ENCODE measurements at regions not wholly inside any gene's neighbourhood (a gene's known extent, or its start where the extent isn't known, plus 50 kb on each side); places are given as distances from the start of the nearest gene placed in this dataset.
"Not testable (repeated sequence)": the region's sequence is repeated elsewhere in the genome, so short reads cannot be mapped to it uniquely, and the experiment has no call there.

DNA sequence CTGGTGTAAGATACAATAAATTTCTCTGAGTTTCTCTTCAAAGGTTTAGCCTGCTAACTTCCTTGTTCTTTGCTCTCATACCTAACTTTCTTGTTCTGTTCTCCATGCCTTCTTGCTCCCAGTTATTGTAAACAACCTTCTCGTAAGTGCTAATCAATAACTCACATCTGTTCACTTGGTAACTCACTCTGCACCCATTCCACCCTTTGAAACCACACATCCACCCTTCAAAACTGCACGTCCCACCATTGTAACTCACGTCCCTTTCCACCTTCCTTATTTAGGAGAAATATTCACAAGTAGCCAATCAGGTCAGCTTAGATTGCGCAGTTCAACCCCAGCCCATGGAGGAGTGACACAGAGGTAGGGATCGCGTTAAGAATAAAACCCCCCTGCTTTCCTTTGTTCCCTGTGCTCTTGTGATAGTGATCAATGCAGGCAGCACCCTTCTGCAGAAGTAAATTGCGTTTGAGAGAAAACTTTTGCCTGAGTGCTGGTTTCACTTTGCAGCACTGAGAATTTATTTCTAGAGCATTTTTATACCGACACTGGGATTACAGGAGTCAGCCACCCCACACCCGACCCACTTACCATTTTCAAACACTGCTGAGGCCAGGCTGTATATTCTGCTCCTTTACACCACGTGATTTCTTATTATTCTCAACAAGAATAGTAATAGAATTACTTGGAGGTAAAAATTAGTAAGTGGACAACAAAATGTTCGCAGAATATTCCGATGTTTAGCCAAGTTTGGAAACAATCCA, 789.2 kb upstream of the RGS18 start:
- peak; percentile 3 for DNase-seq

DNA sequence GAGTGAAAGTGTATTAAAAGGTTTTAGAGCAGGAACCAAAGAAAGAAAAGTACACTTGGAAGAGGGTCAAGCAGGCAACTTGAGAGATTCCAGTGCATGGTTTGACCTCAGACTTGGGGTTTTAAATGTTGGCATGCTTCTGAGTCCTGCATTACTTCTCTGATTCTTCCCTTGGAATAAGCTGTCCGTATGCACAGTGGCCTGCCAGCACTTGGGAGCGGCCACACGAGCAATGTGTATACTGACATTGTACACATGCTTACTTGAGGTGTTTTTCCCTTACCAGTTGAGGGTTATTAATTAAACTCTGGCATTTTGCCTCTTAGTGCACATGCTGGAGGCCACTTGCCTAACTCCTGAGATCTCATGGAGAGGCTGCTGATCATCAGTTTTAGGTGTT, 786.6 kb upstream of the RGS18 start:
- DNase-seq, result no peak

DNA sequence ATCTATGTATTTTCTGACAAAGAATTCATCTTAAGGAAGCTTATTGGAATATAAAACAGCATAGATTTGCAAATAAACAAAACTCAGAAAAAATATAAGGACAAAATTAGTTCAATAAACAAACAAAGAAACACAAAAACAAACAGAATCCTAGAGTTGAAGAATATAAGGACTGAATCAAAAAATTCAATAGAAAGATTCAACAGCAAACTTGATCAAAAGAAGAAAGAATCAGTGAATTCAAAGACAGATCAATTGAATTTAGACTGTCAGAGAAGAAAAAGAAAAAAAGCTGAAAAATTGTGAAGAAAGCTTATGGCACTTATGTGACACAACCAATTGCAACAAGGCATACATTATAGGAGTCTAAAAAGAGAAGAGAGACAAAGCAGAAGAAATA, 770.0 kb upstream of the RGS18 start:
- no peak for DNase-seq

DNA sequence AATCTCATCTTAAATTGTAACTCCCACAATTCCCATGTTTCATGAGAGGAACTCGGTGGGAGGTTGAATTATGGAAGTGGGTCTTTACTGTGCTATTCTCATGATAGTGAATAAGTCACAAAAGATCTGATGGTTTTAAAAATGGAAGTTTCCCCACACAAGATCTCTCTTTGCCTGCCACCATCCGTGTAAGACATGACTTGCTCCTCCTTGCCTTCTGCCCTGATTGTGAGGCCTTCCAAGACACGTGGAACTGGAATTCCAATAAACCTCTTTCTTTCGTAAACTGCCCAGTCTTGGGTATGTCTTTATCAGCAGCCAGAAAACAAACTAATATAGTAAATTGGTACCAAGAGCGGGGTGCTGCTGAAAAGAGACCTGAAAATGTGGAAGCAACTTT, 761.6 kb upstream of the RGS18 start:
- no peak for DNase-seq

DNA sequence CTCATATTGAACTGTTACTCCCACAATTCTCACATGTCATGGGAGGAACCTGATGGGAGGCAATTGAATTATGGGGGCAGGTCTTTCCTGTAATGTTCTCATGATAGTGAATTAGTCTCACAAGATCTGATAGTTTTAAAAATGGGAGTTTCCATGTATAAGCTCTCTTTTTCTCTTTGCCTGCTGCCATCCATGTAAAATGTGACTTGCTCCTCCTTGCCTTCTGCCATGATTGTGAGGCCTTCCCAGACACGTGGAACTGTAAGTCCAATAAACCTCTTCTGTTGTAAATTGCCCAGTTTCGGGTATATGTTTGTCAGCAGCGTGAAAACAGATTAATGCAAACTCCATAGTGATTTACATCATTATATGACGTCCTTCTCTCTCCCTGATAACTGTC, 759.7 kb upstream of the RGS18 start:
- DNase-seq, result no peak

DNA sequence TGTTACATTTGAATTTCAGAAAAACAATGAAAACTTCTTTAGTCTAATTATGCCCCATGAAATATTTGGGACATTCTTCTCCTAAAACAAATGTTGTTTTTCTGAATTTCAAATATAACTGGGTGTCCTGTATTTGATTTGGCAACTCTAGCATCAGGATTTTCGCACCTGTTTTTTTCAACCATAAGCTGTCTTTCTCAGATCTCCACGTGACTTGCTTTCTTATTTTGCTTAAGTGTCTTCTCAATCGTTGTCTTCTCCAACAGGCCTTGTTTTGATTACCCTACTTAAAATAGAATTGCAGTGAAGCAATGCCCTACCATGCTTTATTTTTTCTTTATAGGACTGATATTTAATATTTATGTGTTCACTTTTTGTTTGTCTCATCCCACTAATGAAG, 752.8 kb upstream of the RGS18 start:
- DNase-seq, result no peak

DNA sequence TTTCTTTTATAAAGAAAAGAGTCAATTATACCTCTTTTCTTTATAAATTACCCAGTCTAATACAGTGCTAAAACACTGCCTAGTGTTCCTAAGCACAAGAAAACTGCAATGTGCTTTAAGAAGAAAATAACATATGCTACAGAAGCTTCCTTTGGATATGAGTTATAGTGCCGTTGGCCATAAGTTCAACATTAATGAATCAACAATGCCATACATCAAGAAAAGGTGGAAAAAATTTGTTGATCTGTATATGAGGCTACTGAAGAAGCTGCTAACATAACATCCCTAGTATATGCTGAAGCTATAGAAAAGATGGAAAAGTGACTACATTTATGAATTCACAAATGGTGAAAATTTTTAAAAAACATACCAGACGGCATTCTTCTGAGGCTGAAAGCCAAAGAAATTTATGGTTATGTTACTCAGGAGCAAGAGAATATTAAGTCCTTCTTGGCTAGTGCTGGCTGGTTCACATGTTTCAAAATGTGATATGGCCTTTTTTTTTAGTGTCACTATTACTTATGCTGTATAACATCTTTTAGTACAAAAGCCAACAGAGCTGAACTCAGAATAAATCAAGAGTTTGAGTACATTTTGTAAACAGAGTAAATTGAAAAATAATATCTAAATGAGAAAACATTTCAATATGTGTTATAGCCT, 743.2 kb upstream of the RGS18 start:
- DNase-seq, result no peak

DNA sequence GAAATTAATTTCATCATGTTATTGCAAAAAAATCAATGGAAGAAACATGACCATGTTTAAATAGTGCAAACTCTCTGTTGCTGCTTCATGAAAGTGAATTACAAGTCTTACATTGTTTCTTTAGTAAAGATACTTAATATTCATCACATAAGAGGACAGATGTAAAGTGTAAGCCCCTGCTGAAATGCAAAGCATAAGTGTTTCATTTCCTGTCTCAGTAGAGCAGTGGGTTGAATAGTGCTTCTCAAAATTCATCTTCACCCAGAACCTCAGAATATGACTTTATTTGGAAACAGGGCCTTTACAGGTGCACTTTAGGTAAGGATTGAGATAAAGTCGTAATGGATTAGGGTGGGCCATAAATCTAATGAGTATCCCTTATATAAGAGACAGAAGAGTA, 738.4 kb upstream of the RGS18 start:
- no peak for DNase-seq

DNA sequence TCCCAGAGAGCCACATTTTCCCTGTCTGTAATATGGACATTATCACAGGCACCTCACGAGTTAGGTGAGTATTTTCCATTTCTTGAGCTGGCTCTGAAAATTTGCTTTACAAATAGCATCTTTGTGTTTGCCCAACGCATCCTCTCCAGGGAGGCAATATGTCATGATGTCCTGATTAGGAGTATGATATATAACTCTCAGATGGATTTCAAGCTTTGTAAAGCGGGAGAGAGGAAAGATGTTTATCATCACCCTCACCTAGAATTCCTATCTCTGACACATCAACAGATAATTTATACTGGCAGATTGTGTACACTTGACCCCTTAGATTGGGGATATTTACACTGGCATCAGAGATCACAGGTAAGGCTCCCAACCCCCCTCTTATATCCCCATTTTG, 730.7 kb upstream of the RGS18 start:
- no peak for DNase-seq

DNA sequence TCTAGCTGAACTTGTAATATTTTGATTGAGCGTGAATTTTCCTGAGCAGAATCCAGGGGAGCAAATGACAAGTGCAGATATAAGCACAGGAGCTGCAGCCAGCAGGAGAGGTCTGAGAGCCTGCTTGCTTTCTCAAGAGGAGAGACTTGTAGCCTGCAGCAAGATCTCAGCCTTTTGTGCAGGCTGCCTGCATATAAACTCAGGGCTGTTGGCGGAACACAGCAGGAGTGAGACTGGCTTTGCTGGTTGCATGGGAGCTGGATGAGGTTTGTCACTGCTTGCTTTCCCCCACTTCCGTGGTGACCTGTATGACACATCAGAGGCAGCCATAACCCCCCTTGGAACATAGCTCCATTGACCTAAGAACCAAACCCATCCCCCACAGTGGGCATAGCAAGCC, 725.4 kb upstream of the RGS18 start:
- DNase-seq, result no peak

DNA sequence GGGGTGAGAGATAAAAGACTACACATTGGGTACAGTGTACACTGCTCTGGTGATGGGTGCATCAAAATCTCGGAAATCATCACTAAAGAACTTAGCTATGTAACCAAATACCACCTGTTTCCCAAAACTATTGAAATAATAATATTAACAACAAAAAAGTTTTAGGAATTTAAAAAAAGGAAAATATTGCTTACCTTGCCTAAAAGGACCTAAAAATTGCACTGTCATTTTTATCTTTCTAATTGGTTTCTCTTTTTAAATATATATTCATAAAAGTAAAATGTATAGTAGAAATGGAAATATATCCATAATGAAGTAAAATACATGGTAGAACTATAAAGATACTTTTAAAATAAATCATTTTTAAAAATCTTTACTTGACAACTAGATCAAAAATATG, 719.3 kb upstream of the RGS18 start:
- DNase-seq, result no peak

DNA sequence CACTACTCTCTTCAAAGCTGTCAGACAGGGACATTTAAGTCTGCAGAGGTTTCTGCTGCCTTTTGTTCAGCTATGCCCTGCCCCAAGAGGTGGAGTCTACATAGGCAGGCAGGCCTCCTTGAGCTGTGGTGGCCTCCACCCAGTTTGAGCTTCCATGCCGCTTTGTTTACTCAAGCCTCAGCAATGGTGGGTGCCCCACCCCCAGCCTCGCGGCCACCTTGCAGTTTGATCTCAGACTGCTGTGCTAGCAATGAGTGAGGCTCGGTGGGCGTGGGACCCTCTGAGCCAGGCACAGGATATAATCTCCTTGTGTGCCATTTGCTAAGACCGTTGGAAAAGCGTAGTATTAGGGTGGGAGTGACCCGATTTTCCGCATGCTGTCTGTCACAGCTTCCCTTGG, 710.0 kb upstream of the RGS18 start:
- not testable (repeated sequence) for DNase-seq

DNA sequence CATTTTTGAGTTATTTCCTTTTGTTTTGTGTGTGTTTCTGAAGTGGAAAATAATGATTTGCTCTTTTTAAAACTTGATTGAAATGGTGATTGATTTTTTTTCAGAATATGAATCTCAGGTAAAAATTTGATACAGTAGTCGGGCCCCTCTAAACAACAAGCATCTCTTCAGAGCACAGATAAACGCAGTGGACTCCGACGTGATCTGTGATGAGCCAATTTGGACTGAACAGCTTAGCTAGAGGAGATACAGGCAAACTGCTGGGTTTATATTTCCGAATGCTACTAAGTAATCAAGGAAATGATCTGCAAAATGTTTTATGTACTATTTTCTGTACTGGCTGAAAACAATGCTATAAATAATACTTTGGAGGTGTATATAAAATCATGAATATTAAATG, 705.7 kb upstream of the RGS18 start:
- no peak for DNase-seq

DNA sequence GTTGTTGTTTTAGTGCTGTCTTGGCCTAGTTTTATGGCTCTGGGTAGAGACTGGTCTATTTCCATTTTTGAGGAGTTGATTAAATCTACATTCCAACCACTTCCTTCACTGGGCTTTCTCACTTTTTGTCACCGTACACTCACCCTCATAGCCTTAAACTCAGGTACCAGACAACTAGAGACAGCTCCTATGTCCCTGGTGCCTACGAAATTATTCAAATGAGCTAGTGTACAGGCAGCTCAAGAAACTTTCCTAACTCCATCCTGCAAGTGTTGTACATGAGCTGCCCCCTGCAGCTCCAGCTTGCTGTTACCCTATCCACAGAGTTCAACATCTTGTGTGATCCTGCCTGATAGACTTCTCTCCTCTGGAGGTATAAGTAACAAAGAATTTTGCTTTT, 704.8 kb upstream of the RGS18 start:
- DNase-seq, result no peak

DNA sequence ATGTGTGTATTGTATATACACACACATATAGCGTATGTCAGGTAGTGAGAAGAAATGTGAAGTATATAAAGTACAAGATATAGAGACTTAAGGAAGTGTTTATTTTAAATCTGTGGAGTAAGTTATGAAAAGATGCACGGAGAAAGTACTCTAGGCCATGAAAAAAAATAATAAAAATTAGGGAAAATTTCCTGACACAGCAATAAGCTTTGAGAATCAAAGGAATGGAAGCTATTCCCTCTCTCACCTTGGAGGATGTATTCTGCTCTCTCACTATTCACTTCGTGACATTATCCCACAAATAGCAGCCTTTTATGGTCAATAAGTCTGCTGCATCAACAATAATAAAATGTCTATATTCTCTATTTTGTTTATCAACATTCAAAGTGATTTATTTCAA, 700.4 kb upstream of the RGS18 start:
- no peak for DNase-seq

DNA sequence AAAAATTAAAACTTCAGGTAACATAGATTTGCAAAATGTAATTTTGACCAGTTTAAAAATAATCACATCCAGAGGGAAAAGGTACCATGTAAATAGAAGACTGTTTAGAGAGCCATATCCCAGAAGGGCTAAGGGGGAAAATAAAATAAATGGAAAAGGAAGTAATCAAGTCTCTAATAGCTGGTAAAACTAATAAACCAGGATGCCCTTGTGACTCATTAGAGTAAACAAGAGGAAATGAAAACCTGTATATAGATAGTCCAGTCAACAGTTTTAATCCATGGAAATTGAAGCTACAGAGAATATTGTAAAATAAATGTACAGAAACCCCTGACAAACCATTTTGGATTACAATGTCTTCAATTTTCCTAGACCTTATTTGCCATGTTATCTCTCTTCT, 698.0 kb upstream of the RGS18 start:
- no peak for DNase-seq

DNA sequence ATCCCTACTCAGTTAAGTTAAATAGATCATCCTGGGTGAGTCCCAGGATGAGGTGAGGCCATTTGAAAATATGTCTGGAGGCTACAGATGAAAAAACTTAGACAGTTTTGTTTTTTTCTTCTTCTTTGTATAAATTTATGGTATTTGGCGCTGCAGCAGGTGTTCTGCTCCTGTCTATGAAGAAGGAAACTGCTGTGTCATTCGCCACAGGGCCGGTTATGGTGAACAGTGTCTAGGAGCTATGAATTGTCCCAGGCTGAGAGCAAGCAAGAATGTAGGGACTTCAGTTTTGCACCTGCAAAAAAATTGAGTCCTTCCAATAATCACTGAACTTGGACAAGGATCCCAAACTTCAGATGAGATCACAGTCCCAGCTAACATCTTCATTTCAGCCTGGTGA, 674.3 kb upstream of the RGS18 start:
- no peak for DNase-seq

DNA sequence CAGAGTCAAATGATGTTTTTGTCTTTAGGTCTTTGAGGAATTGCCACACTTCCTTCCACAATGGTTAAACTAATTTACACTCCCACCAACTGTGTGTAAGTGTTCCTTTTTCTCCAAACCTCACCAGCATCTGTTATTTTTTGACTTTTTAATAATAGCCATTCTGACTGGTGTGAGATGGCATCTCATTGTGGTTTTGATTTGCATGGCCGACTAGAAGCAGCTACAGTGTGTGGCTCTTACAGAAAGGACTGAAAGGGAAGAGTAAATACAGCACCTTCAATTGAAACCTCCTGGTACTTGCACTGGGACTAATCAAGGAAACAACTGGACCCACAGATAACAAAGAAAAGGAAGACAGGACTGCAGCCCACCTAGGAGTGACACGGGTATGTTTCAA, 668.0 kb upstream of the RGS18 start:
- no peak for DNase-seq

DNA sequence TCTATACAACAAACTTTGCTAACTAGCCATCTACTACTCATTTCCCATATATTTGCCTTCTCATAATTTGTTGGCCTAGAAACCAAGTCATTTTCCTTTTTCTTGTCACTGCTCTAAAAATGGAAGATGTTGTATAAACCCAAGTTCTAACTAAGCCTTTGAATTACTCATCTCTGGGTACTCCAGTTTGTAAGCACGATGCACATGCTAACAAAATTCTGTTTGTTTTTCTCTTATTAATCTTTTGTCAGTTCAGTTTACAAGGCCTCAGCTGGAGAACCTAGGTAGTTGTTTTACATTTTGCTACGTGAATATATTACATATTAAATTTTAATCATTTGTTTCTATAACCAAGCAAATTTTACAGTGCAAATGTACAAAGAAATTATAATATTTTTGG, 663.2 kb upstream of the RGS18 start:
- no peak for DNase-seq

DNA sequence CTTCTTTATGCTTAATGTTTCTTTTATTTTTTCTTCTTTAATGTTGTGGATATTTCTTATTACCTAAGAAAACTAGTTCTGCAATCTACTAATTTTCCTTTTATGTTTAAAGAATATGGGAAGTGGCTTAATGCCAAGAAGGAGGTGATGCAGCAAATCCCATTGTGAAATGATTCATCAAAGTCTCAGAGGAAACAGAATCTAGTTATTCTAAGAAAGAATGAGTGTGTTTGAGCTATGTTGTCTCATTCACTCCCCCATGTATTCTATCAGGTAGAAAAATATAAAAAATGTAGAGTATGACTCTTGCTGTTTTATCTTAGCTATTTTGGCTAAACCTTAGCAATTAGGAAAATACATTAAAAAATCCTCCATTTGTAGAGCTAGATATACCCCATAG, 659.9 kb upstream of the RGS18 start:
- no peak for DNase-seq

DNA sequence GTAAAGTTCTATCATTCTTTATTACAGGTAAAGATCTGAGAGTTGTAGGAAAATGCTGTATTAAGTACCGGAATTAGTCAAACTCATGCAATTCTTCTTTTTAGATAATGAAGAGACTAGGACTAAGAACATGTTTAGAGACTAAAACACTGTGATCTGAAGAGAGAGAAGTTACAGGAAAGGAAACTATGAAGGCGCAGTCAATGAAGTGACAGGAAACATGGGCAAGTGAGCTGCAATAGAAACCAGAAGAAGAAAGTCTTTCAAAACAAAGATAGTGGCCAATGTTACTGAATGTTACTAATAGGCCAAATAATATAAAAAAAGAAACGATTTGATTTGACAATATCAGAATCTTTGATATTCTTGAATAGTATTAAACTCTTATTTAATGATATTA, 659.4 kb upstream of the RGS18 start:
- no peak for DNase-seq

DNA sequence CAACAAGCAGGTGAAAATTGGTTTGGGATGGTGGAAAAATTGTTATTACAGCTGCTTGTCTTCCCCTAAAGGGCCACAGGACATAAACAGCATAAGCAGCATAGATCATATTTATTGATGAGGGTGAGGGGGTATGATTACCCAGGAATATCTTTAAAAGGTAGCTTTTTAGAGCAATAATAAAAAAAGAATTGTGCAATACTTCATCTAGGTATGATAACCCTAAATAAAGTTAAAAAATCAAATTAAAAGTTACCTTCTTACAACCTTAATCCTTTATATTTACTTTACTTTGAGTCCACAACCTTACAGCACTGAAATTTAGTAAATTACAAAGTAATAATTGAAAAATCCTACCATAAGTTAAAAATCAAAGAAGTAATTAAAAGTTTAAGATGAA, 653.3 kb upstream of the RGS18 start:
- DNase-seq, result no peak

DNA sequence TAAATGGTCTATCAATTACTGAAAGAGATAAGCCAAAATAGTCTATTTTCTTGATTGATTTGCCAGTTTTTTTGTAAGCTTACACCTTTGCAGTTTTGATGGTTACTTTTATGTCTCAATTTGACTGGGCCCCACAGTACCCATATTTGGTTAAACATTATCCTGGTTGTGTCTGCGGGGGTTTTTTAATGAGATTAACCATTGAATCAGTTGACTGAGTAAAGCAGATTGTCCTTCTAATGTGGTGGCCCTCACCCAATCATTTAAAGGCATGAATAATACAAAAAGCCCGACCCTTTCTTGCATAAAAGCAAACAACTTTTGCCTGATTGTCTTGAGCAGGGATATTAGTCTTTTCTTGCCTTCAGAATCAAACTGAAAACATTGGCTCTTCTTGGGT, 650.0 kb upstream of the RGS18 start:
- no peak for DNase-seq

DNA sequence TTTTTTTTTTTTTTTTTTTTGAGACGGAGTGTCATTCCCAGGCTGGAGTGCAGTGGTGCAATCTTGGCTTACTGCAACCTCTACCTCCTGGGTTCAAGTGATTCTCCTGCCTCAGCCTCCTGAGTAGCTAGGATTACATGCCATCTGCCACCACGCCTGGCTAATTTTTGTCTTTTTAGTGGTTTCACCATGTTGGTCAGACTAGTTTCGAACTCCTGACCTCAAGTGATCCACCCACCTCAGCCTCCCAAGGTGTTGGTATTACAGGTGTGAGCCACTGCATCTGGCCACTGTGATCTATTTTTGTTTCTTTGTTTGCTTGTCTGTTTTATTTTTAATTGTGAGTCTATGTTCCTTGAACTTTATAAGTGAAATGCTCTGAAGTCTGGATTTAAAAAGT, 646.8 kb upstream of the RGS18 start:
- DNase-seq, result not testable (repeated sequence)

DNA sequence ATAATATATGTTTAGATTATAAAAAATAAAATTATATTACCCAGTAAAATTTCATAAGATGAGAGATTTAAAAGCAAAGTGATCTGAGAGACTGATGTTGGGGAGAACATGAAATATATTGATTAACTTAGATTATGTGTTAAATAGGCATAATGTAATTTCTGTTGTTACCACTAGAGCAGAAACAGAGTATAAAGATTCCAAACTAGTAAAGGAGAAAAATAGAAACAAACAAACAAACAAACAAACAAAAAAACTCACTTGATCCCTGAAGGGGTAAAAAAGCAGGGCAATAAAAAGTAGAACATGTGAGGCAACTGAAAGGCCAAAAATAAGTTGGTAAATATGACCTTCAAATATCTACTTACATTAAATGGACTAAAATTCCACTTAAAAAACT, 640.4 kb upstream of the RGS18 start:
- no peak for DNase-seq
